Common myeloid progenitor, CD34-positive (primary cell): ENCODE measurements at regions not wholly inside any gene's neighbourhood (a gene's known extent, or its start where the extent isn't known, plus 50 kb on each side); places are given as distances from the start of the nearest gene placed in this dataset.

ENCODE experiments used
- CTCF ChIA-PET: fragments of 350-600 bp; sonication (Branson Sonifier 250); formaldehyde crosslinking; loops from one replicate; lab custom pipeline; 2021; ENCODE audit warnings: antibody characterized with exemption; lab: Charles Lee
- POLR2A ChIA-PET: fragments of 350-600 bp; sonication (Branson Sonifier 250); formaldehyde crosslinking; loops from one replicate; lab custom pipeline; 2021; ENCODE audit warnings: antibody characterized with exemption; lab: Charles Lee
- DNase-seq, 3 donors: peaks; one replicate each; pipeline versions ENCODE4 v3.0.0 to v3.0.0-alpha.2; 2013
- H3K27ac ChIP-seq, 2 experiments: 1 replicate in 1 of 2; 2 replicates in 1 of 2; pipeline ENCODE4 v1.7.0; 2013; ENCODE audit warnings: inconsistent platforms in 2 of 2, low read length in 2 of 2, mild to moderate bottlenecking in 2 of 2, low read depth in 1 of 2, moderate library complexity in 1 of 2; ENCODE audit not compliant: severe bottlenecking in 2 of 2, insufficient read depth in 1 of 2, poor library complexity in 1 of 2
- H3K27me3 ChIP-seq, 5 experiments: replicated peaks in 2 of 5; 1 replicate in 3 of 5; 2 replicates in 2 of 5; pipeline versions ENCODE4 v1.6.1 to v1.7.0; 2013; ENCODE audit warnings: low read length in 4 of 5, mild to moderate bottlenecking in 2 of 5, moderate library complexity in 2 of 5, inconsistent platforms in 1 of 5; ENCODE audit not compliant: insufficient read depth in 5 of 5, control insufficient read depth in 4 of 5
- H3K36me3 ChIP-seq, 4 experiments: 1 replicate in 2 of 4; 2 replicates in 2 of 4; pipeline versions ENCODE4 v1.6.1 to v1.7.0; 2013; ENCODE audit warnings: low read length in 3 of 4, control low read depth in 1 of 4, mild to moderate bottlenecking in 1 of 4; ENCODE audit not compliant: control insufficient read depth in 4 of 4, insufficient read depth in 4 of 4
- H3K4me1 ChIP-seq, 4 experiments: 1 replicate in 3 of 4; 2 replicates in 1 of 4; pipeline versions ENCODE4 v1.6.1 to v1.7.1; 2013; ENCODE audit warnings: low read length in 3 of 4, mild to moderate bottlenecking in 3 of 4, control low read depth in 1 of 4, inconsistent platforms in 1 of 4, moderate library complexity in 1 of 4; ENCODE audit not compliant: control insufficient read depth in 4 of 4, insufficient read depth in 4 of 4; ENCODE audit errors: control extremely low read depth in 1 of 4
- H3K4me3 ChIP-seq, 7 experiments: 1 replicate in 4 of 7; 2 replicates in 3 of 7; pipeline versions ENCODE4 v1.5.1 to v1.7.0; 2013; ENCODE audit warnings: mild to moderate bottlenecking in 7 of 7, low read length in 6 of 7, moderate library complexity in 6 of 7, inconsistent platforms in 2 of 7, low read depth in 2 of 7, control low read depth in 1 of 7; ENCODE audit not compliant: insufficient read depth in 4 of 7, control insufficient read depth in 1 of 7; ENCODE audit errors: extremely low read depth in 1 of 7
- H3K9me3 ChIP-seq, 5 experiments: 1 replicate in 4 of 5; 2 replicates in 1 of 5; pipeline versions ENCODE4 v1.6.1 to v1.7.1; 2013; ENCODE audit warnings: low read length in 4 of 5, mild to moderate bottlenecking in 2 of 5, inconsistent platforms in 1 of 5, low read depth in 1 of 5, moderate library complexity in 1 of 5; ENCODE audit not compliant: control insufficient read depth in 4 of 5, insufficient read depth in 2 of 5; ENCODE audit errors: control extremely low read depth in 1 of 5
- WGBS: methylation state at CpG from one replicate; pipeline ENCODE4 v1.1.5; 2013; ENCODE audit not compliant: insufficient coverage; 5-methylcytosine and 5-hydroxymethylcytosine counted together

- H3K4me3 ChIP-seq: no peak overlapping the region
- no peaks in the 10 kb centered on the region for H3K36me3 ChIP-seq
- peaks cover 0 to 23% (median 2%) of the 10 kb centered on the region in 5 experiments for H3K27me3 ChIP-seq
- WGBS: 94% methylated on average over 1 of the region's 2 CpGs
- H3K27ac ChIP-seq: no peak overlapping the region
- H3K4me1 ChIP-seq: no peaks in the 10 kb centered on the region
- no peak for DNase-seq
- POLR2A ChIA-PET: no interaction called here
- CTCF ChIA-PET: no interaction called here
- H3K9me3 ChIP-seq: peaks cover 0 to 2% (median 0%) of the 10 kb centered on the region in 5 experiments
Observed at GRCh38 chr12:108021949-108022522, 107.1 kb upstream of the WSCD2 start.

GRCh38 chr12:108029051-108029835 lies 99.8 kb upstream of the WSCD2 start:
- ChIA-PET POLR2A (no interaction called here), CTCF (no interaction called here)
- H3K36me3 ChIP-seq: no peaks in the 10 kb centered on the region
- H3K4me1 ChIP-seq: no peaks in the 10 kb centered on the region
- H3K27me3 ChIP-seq: peaks cover 0 to 25% (median 9%) of the 10 kb centered on the region in 5 experiments
- H3K4me3 ChIP-seq: no peak overlapping the region
- no peaks in the 10 kb centered on the region for H3K9me3 ChIP-seq
- no peak overlapping the region for H3K27ac ChIP-seq
- WGBS: 81% methylated on average over 10 of the region's 12 CpGs
- DNase-seq: no peak

- no peak overlapping the region for H3K27ac ChIP-seq
- peaks cover 0 to 31% (median 9%) of the 10 kb centered on the region in 5 experiments for H3K27me3 ChIP-seq
- H3K36me3 ChIP-seq: no peaks in the 10 kb centered on the region
- ChIA-PET CTCF (no interaction called here), POLR2A (no interaction called here)
- H3K4me1 ChIP-seq: no peaks in the 10 kb centered on the region
- DNase-seq: no peak
- H3K4me3 ChIP-seq: no peak overlapping the region
- H3K9me3 ChIP-seq: no peaks in the 10 kb centered on the region
- no CpG with 5 or more reads among the region's 2 CpGs for WGBS
Observed at GRCh38 chr12:108033090-108033489, 96.0 kb upstream of the WSCD2 start.

- no CpG with 5 or more reads among the region's 1 CpG for WGBS
- Histone ChIP-seq H3K4me1 (no peaks in the 10 kb centered on the region), H3K4me3 (no peak overlapping the region), H3K36me3 (no peaks in the 10 kb centered on the region), H3K9me3 (no peaks in the 10 kb centered on the region), H3K27me3 (peaks cover 0 to 20% (median 2%) of the 10 kb centered on the region in 5 experiments), H3K27ac (no peak overlapping the region)
- DNase-seq: no peak
- CTCF ChIA-PET: no interaction called here
- POLR2A ChIA-PET: no interaction called here
Observed at GRCh38 chr12:108035372-108035771, 93.7 kb upstream of the WSCD2 start.

GRCh38 chr12:108037960-108038359 lies 91.1 kb upstream of the WSCD2 start:
- Histone ChIP-seq H3K27me3 (peaks cover 0 to 20% (median 3%) of the 10 kb centered on the region in 5 experiments), H3K36me3 (no peaks in the 10 kb centered on the region), H3K4me3 (no peak overlapping the region), H3K27ac (no peak overlapping the region), H3K9me3 (no peaks in the 10 kb centered on the region), H3K4me1 (no peaks in the 10 kb centered on the region)
- ChIA-PET POLR2A (no interaction called here), CTCF (interaction anchor here (0.7 kb wide), 1 partner anchor 1159 kb away, joined by 3 read pairs; no protein-coding TSS in a partner anchor)
- no peak for DNase-seq
- 96% methylated on average over 4 of the region's 5 CpGs for WGBS

GRCh38 chr12:108039794-108040193 lies 89.3 kb upstream of the WSCD2 start:
- Histone ChIP-seq H3K9me3 (no peaks in the 10 kb centered on the region), H3K4me1 (no peaks in the 10 kb centered on the region), H3K27ac (no peak overlapping the region), H3K27me3 (peaks cover 0 to 20% (median 5%) of the 10 kb centered on the region in 5 experiments), H3K4me3 (no peak overlapping the region), H3K36me3 (no peaks in the 10 kb centered on the region)
- CTCF ChIA-PET: interaction anchor here (1.8 kb wide), 1 partner anchor 9 kb away, joined by 5 read pairs; no protein-coding TSS in a partner anchor
- DNase-seq: no peak
- POLR2A ChIA-PET: no interaction called here
- WGBS: 88% methylated on average over 4 of the region's 4 CpGs

- 86% methylated on average over 2 of the region's 2 CpGs for WGBS
- Histone ChIP-seq H3K36me3 (no peaks in the 10 kb centered on the region), H3K4me3 (no peak overlapping the region), H3K9me3 (no peaks in the 10 kb centered on the region), H3K4me1 (no peaks in the 10 kb centered on the region), H3K27ac (no peak overlapping the region), H3K27me3 (peaks cover 0 to 13% (median 8%) of the 10 kb centered on the region in 5 experiments)
- CTCF ChIA-PET: interaction anchor here (1.8 kb wide), 1 partner anchor 10 kb away, joined by 5 read pairs; no protein-coding TSS in a partner anchor
- POLR2A ChIA-PET: no interaction called here
- DNase-seq: peak in 1 of 3 donors; percentile 5
Observed at GRCh38 chr12:108040947-108041346, 88.1 kb upstream of the WSCD2 start.
